GM18505 (cell line): ENCODE measurements at regions not wholly inside any gene's neighbourhood (a gene's known extent, or its start where the extent isn't known, plus 50 kb on each side); places are given as distances from the start of the nearest gene placed in this dataset.

Source experiments
- ATAC-seq: cut with Tn5 transposase; IDR thresholded peaks from one replicate; pipeline ENCODE4 v1.9.1; 2021; ENCODE audit not compliant: unreplicated experiment
- POLR2A ChIP-seq: IDR thresholded peaks from 4 replicates; pipeline ENCODE4 v1.6.1; 2011; ENCODE audit warnings: borderline replicate concordance; ENCODE audit not compliant: insufficient read depth, insufficient read length; ENCODE audit errors: extremely low read depth

DNA sequence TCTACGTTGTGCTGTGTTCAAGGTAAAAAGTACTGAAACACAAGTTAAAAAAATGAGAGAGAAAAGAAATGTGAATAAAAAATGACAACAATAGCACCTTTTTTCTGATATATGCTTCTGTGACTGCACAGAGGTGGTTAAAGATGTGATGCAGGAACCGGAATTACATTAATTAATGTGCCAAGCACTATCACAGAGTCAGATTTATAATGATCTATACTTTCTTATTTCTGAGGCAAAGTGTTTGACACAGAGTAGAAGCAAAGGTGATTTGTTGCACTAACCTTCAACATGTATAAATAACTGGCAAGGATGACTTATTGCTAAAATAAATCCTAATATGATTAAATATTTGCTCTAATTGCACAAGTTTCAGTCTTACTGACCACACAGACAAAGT lies 654.6 kb upstream of the SLITRK1 start:
- TF ChIP-seq POLR2A = no peak
- ATAC-seq = no peak

DNA sequence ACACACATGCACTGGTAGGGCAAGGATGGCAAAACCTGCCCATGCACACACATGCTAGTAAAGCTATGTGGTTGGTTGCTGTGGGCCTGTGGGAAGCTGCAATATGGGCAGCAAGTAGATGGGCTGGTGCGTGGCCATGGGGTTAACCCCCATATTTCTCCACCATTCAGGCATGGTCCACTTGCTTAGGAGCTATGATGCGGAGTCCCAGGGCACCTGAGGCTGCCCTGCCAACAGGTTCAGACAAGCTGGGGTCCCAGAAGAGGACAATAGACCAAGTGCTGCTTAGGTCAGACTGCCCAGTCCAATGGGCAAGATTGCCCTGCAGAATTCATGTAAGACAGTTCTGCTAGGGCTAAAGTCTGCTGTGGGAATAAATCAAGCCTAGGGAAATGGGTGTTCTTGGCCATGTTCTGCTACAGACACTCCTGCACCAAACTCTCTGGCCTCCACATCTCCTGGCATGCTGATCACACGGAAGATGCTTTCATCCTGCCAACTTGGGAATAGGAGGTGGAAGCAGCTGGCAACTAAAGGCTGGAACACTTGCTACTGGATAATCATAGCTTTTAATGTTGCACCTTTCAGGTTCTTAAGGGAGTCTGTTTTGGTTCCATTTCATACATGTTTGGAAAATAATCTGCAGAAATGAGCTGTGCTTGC lies 646.3 kb upstream of the SLITRK1 start:
- TF ChIP-seq POLR2A = no peak
- no peak for ATAC-seq

DNA sequence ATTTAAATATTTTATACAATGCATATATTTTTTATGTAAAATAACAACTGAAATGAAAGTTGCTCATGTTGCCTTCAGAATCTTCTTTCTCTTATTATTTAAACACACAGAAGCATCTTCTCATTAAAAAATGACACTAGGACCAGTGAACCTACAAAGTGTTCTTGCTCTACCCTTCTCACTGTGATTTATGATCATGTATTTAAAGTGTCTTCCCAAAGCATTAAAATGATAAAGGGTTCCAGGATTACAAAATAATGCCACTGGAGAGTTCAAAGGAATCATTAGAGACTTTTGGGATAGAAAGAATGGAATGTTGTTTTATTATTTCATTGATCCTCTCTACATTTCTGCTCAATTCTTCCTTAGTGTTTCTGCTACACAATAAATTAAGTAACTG lies 643.6 kb upstream of the SLITRK1 start:
- ATAC-seq = no peak
- TF ChIP-seq POLR2A = no peak

DNA sequence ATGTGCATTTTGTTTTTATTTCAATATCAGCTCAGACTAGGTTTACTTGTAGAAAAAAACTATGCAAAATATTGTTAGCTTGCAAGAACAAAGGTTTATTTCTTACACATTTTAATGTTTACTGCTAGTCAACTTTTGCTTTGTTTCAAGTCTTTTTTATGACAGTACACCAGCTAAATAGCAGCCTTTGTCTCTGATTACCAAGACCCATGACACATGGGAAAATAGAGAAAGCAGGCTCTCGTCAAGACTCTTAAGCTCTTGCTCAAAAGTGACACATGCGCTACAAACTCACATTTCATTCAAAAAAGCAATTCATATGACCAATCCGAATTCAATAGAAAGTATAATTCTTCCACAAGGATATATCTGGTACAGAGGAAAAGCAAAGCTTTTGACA lies 642.3 kb upstream of the SLITRK1 start:
- no peak for ATAC-seq
- no peak for TF ChIP-seq POLR2A

DNA sequence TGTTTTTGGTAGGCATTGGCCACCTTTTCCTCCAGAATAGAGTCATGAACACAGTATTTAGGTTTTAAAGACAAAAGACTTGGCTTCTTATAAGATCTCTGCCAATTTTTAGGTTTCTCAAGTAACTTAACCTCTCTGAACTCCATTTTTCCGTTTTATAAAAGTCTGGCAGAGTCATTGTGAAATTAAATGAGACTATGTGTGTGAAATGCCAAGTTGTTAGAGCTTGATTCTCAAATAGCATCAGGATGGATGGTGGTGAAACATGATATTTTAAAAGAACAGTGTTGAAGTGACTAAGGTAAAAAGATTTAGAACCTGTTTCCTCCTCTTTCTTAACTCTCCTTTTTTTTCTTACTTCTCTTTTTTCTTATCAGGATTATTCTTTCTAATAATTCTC lies 617.7 kb upstream of the SLITRK1 start:
- TF ChIP-seq POLR2A = no peak
- no peak for ATAC-seq

DNA sequence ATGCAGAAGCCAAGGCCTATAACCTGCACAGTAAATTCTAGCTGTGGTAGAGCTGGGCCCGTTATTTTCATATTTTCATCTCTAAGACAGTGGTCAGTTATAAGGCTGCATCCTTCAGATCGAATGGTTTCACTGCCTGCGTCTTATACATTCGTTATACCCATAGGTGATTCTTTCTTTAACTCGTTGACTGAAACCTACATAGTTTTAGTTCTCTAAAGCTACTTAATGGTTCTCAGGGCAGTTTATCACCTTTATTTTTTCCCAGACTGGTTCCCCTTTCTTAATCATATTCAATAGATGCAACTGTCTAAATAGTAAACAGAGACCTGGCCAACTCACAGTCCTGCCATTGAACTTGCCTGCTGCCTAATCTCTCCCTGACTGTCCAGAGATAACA lies 615.3 kb upstream of the SLITRK1 start:
- ATAC-seq = no peak
- no peak for TF ChIP-seq POLR2A

DNA sequence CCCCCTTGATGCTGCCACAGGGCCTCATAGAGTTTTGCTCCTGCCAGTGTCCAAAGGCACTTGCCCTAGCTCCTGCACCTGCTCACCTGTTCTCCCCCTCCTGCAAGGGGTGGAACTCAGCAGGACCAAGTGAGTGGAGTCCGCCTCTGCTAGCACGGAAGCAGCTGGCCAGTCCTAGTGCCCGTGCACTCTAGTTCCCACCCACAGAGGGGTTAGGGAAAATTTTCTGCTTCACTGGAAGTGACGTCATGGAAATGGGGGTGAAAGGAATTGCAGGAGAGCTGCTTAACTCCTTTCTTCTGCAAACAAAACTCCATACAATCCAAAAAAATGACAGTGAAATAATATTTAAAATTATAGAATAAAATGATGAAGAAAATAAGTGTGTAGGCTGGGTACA lies 609.7 kb upstream of the SLITRK1 start:
- TF ChIP-seq POLR2A = no peak
- no peak for ATAC-seq

DNA sequence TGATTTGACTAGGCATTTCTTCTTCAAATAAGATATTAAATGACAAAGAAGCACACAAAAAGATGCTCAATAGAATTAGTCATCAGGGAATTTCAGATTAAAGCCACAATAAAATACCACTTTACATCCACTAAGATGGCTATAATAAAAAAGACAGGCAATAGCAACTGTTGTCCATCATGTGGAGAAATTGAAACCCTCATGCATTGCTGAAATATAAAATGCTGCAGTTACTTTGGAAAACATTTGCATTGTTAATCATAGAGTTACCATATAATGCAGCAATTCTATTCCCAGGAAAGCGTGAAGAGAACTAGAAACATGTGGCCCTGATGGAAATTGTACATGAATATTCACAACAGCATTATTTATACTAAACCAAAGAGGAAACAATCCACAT lies 605.5 kb upstream of the SLITRK1 start:
- ATAC-seq = no peak
- no peak for TF ChIP-seq POLR2A

DNA sequence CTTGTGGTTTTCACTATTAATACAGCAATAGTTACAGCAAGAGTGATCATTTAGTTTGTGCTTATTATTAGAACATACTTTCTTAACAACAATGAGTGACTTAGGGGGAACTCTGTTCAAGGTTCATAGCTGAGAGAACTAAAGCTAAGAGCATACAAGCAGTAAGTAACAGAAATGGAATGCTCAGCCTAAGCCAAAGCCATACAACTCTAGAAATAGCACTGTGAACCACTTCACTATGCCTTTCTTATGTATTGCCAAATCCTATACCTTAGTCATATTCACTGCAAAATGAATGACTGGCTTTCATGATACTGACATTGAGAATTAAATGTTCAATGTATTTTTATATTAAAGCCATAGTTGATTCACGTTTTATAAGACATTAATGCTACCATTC lies 599.7 kb upstream of the SLITRK1 start:
- TF ChIP-seq POLR2A = no peak
- no peak for ATAC-seq

DNA sequence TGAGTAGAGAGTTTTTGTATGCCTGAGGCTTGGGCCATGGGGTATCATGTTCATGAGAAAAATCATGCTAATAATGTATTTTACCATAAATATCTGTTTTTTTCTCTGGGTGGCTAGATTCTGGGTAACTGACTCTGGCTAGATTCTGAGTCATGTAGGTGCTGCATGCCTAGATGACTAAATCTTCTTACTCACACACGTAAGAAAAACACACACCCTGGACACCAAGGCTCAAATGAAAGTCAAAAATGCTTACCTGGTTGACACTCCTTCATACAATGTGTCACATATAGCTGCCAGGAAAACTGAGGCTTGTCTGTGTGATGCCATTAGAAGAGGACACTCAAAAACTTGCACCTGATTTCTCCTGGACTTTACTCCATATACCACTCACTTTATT lies 597.4 kb upstream of the SLITRK1 start:
- no peak for ATAC-seq
- no peak for TF ChIP-seq POLR2A

DNA sequence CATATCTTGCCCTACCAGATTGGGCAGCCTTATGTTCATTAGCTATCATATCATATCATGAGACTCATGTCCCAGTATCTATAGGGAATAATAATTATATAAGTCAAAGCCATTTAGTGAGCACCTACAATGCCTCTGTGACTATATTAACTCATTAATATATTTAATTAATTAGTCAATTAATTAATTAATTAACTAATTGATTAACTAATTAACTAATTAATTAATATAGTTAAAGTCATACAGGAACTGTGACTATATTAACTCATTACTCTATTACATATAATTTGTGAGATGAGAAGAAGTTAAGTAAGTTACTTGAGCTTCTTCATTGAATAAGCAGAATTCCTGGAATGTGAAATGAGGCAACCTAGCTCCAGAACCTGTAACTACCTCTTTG lies 588.3 kb upstream of the SLITRK1 start:
- no peak for TF ChIP-seq POLR2A
- no peak for ATAC-seq

DNA sequence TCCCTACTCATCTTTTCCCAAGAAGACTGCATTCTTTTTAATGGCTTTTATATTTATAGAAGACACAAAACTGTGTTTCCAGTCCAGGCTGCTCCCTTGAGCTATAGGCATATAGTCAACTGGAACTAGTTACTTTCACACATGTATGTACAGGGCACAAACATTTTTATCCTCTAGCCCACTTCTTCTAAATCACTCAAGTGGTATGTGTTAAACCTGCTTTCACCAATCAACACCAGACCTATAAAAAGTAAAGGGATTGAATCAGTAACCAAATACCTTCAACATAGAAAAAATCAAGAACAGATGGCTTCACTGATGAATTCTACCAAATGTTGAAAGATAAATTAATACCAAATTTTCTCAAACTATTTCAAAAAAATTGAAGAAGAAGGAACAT lies 584.2 kb upstream of the SLITRK1 start:
- no peak for TF ChIP-seq POLR2A
- no peak for ATAC-seq

DNA sequence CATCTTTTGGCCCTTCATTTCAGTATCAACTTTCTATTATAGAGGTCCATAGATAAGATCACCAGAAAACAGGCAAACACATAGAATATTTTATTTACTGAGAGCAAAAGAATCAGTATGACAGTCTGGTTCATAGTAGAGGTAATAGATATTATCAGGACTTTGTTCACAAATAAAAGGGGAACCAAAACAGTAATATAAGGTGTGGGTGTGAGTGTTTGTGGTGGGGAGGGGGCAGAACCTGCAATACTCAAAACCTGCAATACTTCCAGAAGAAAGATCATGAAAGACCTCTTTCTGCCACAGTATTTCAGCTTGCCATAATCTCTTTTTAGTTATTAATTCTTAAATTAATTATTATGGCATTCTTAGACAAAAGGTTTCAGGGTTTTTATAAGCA lies 578.7 kb upstream of the SLITRK1 start:
- no peak for ATAC-seq

DNA sequence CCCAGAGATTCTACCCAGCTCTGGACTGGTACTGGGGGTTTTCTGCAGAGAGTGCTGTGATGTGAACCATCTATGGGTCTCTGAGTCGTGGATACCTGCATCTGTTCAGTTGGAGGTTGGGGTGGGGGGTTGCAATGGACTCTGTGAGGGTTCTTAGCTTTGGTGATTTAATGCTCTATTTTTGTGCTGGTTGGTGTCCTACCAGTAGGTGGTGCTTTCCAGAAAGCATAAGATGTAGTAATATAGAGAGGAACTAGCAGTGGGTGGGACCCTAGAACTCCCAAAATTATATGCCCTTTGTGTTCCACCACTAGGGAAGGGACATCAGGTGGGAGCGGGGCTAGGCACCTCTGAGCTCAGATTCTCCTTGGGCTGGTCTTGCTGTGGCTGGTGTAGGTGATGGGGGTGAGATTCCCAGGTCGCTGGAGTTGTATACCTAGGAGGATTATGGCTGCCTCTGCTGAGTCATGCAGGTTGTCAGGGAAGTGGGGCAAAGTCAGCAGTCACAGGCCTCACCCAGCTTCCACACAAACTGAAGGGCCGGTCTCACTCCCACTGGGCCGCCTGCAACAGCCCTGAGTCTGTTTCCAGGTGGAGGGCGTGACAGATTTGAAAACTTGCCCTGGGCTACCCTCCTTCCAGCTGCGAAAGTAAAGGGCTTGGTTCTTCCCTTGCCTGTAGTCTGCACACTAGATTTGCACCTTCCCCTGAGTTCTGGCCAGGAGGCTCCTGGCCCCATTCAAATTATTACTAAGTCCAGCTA lies 573.0 kb upstream of the SLITRK1 start:
- no peak for ATAC-seq
- TF ChIP-seq POLR2A = no peak

More for the DNA sequence above, 578.7 kb upstream of the SLITRK1 start:
- TF ChIP-seq POLR2A = no peak

DNA sequence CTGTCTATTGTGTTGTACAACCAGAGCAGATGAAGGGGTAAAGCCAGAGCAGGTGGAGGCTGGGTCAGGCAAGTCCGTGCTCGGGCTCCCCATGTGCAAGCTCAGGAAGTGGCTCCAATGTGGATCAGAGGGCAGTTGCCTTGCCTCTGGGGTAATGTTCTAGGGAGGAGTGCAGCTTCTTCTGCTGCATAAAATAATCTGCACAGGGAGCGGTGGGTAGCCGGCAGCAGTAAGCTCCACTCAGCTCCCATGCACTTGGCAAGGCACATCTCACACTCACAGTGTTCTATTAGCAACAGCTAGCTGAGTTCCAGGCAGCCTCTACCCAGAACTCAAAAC lies 565.3 kb upstream of the SLITRK1 start:
- no peak for TF ChIP-seq POLR2A
- no peak for ATAC-seq

DNA sequence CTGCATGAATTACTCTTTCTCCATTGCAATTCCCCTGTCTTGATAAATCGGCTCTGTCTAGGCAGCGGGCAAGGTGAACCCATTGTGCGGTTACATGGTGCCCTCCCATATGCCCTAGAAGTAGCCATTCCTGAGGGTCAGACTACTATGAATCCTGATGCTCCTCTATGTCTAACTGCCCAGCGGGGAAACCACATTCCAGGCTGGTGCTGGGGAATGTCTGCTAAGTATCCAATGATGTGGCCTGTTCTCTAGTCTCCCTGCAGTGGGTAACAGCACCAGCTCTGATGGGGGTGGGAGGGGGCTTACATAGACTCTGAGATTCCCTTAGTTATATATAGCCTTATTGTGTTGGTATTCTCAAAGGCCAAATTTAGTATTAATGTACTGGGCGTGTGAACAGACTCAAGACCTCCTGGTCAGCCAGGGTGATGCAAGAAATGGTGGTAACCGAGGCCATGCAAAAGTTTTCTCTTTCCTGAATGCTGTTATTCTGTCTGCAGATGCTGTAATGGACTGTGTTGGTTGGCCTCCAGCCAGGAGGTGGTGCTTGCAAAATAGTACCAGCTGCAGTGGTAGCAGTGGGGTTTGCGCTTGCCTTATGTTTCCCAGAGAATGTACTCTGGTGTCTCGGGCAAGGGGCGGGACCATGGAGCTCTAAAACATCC lies 564.8 kb upstream of the SLITRK1 start:
- no peak for ATAC-seq
- TF ChIP-seq POLR2A = no peak
